Inflammatory macrophage treated with lipopolysaccharide for 1 hour (primary cell): ENCODE measurements at regions not wholly inside any gene's neighbourhood (a gene's known extent, or its start where the extent isn't known, plus 50 kb on each side); places are given as distances from the start of the nearest gene placed in this dataset.
"Not testable (repeated sequence)": the region's sequence is repeated elsewhere in the genome, so short reads cannot be mapped to it uniquely, and the experiment has no call there.

ENCODE experiments used
- DNase-seq, 2 donors: peaks; one replicate each; pipeline ENCODE4 v3.0.0-alpha.2; 2020 to 2022

- no peak for DNase-seq
Measured at GRCh38 chr1:193438771-193439170, 252.4 kb upstream of the B3GALT2 start.

- DNase-seq: no peak
Measured at GRCh38 chr1:193438312-193438711, 251.9 kb upstream of the B3GALT2 start.

GRCh38 chr1:193437785-193438184, 251.4 kb upstream of the B3GALT2 start:
- DNase-seq: no peak

- not testable (repeated sequence) for DNase-seq
Measured at GRCh38 chr1:193437333-193437732, 250.9 kb upstream of the B3GALT2 start.

- no peak for DNase-seq
Measured at GRCh38 chr1:193435781-193436180, 249.4 kb upstream of the B3GALT2 start.

- no peak for DNase-seq
Measured at GRCh38 chr1:193434319-193434718, 247.9 kb upstream of the B3GALT2 start.

- no peak for DNase-seq
Measured at GRCh38 chr1:193433599-193433998, 247.2 kb upstream of the B3GALT2 start.

- DNase-seq: no peak
Measured at GRCh38 chr1:193432979-193433587, 246.7 kb upstream of the B3GALT2 start.

- DNase-seq: no peak
Measured at GRCh38 chr1:193431265-193431977, 245.0 kb upstream of the B3GALT2 start.

- DNase-seq: no peak
Measured at GRCh38 chr1:193427524-193427923, 241.1 kb upstream of the B3GALT2 start.

- no peak for DNase-seq
Measured at GRCh38 chr1:193426061-193426460, 239.6 kb upstream of the B3GALT2 start.

- DNase-seq: no peak
Measured at GRCh38 chr1:193421487-193421886, 235.1 kb upstream of the B3GALT2 start.

- DNase-seq: peak in 1 of 2 donors; percentile 4
Measured at GRCh38 chr1:193419295-193419694, 232.9 kb upstream of the B3GALT2 start.

- DNase-seq: no peak
Measured at GRCh38 chr1:193418745-193419058, 232.3 kb upstream of the B3GALT2 start.

GRCh38 chr1:193417945-193418744, 231.7 kb upstream of the B3GALT2 start:
- peak; percentile 45 to 53 for DNase-seq

- DNase-seq: peak in 1 of 2 donors; percentile 29
Measured at GRCh38 chr1:193417403-193417802, 231.0 kb upstream of the B3GALT2 start.

- no peak for DNase-seq
Measured at GRCh38 chr1:193416226-193417024, 230.0 kb upstream of the B3GALT2 start.

GRCh38 chr1:193415256-193415655, 228.8 kb upstream of the B3GALT2 start:
- DNase-seq: no peak

GRCh38 chr1:193413376-193413775, 227.0 kb upstream of the B3GALT2 start:
- no peak for DNase-seq

GRCh38 chr1:193412748-193413147, 226.3 kb upstream of the B3GALT2 start:
- no peak for DNase-seq

- DNase-seq: no peak
Measured at GRCh38 chr1:193411714-193412113, 225.3 kb upstream of the B3GALT2 start.

GRCh38 chr1:193411215-193411614, 224.8 kb upstream of the B3GALT2 start:
- DNase-seq: no peak

GRCh38 chr1:193408782-193409293, 222.4 kb upstream of the B3GALT2 start:
- DNase-seq: peak; percentile 45 to 48
